ENCODE measurements at regions not wholly inside any gene's neighbourhood (a gene's known extent, or its start where the extent isn't known, plus 50 kb on each side); places are given as distances from the start of the nearest gene placed in this dataset.
"Not testable (repeated sequence)": the region's sequence is repeated elsewhere in the genome, so short reads cannot be mapped to it uniquely, and the experiment has no call there.

GRCh38 chr22:22977479-22978200 lies 90.0 kb downstream of the IGLL5 start:
- no peak for DNase-seq

DNA sequence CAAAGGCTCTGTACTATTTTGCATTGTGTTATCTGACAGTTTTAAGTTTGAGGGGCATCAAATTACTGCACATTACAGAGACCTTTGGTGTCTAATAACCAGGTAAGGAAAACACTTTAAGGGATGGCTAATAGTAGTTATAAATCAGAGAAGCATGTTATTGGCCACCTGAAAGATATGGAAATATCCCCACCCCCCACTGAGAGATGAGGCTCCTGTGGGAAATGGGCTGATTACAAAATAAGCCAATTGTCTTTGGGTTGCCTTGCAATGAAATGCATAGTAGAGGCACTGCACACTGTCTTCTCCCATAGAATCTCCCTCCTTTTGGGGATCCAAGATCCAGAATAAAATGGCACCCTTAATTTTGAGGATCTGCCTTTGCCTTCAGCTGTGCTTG lies 91.0 kb downstream of the IGLL5 start:
- DNase-seq: no peak

GRCh38 chr22:22979121-22979724 lies 91.1 kb upstream of the GNAZ start:
- no peak for DNase-seq

GRCh38 chr22:22979954-22980353 lies 90.4 kb upstream of the GNAZ start:
- DNase-seq: no peak

DNA sequence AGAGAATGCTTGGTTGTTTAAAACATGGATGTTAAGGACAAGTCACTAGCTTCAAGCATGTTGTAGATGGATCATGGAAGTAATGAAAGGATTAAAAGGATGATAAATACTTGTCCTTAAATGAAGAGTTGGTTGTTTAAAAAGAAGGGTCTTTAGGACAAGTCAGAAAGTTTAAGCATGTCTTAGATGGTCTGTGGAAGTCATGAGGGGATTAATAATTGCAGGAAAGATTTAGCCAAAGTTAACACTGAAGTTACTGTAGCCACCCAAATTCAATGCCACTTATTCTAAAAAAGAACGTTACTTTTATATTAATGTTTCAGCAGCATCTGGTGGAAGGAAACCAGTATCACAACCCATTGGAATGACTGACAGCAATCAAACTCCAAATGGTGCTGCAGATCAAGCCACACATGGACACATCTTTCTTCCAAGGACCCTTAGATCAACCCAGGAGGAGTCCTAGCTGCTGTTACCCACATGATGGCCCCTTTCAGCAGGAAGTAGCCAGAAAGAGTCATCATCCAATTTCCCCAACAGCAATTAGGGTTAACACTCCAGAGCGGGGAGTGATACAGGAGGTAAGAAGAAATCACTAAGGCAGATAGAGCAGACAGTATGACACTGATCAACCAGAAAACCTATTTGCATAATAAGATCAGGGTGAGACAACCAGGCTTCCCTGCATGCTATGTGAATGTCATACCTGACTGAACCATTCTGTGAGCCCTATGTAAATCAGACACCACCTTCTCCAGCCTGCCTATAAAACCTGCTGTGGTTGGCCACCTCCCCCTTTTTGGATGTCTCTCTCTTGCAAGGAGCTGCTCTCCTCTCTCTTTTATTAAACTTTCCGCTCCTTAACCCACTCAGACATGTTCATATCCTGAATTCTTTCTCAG lies 88.4 kb upstream of the GNAZ start:
- DNase-seq: no peak

- no peak for DNase-seq
These were observed 87.7 kb upstream of the GNAZ start for GRCh38 chr22:22982616-22983015.

- no peak for DNase-seq
These were observed 87.2 kb upstream of the GNAZ start for GRCh38 chr22:22983123-22983522.

GRCh38 chr22:22983816-22984215 lies 86.5 kb upstream of the GNAZ start:
- DNase-seq: no peak

DNA sequence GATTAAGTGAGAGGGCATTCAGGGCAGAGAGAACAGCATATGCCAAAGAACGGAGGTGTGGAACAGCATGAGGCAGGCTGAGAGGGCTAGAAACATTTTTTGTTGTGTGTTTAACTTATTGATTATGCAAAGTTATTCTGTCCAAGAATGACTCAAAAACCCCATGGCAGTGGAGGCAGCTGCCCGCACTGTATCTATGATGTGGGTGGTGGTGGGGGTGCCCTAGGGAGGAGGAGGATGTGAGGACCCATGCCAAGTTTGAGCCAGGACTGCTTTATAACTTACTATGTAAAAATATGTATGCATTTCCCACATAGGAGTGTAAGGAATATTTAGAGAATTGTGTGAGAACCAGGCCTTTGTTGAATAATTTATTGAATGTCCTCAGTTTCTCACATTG lies 85.4 kb upstream of the GNAZ start:
- no peak for DNase-seq

DNA sequence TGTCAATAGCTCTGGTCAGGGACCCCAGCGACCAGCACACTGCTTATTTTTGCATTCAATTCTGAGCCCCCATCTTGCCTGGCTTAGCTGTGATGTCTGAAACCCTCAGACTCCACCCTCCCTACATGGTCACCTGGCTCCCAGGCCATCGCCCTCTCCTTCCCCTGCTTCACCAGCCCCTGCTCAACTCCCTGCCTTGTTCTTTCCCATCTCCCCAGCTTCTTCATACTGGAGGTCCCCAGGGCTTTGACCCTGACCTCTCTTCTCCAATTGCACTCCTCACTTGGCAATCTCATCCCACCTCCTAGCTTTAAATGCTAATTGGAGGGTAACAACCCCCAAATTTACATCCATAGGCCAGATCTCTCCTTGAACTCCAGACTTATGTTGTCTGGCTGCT lies 84.3 kb upstream of the GNAZ start:
- DNase-seq: no peak

DNA sequence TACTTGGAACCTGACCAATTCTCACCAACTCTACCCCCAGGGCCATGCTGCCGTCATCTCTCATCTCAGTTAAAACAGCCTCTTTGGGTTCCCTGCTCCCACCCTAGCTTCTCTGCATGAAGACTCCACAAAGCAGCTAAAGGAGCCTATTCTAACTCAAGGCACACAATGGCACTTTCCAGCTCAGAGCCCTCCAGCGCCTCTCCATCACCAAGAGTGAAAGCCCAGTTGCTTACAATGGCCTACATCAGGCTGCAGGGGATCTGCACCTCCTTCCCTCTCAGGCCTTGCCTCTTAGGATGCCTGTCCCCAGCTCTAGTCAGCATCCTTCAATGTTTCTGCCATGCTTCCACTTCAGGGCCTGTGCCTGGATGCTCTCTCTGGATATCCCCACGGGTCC lies 83.7 kb upstream of the GNAZ start:
- DNase-seq: no peak

DNA sequence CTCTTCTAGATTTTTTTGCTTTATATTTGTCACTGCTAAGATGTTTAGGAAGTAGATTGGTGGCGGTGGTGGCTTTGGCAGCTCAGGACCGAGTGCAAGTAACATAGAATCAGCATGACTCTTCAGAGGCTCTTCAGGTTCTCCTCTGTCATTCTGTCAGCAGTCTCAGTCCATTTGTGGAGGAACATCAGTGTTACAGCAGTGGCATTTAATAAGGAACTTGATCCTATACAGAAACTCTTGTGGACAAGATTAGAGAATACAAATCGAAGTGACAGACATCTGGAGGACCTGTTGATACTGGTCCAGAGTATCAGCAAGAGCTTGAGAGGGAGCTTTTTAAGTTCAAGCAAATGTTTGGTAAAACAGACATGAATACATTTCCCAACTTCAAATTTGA lies 82.2 kb upstream of the GNAZ start:
- no peak for DNase-seq

DNA sequence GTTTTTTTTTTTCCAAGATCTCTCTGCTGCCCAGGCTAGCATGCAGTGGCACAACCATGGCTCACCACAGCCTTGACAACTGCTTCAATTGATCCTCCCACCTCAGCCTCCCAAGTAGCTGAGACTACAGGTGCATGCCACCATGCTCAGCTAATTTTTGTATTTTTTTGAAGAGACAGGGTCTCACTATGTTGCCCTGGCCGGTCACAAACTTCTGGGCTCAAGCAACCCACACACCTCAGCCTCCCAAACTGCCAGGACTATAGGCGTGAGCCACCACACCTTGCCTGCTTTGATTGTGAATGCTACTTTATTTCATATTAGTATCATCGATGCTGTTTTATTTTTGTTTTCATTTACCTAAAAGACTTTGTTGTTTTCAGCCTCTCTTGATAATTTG lies 81.5 kb upstream of the GNAZ start:
- no peak for DNase-seq

GRCh38 chr22:22989856-22990255 lies 80.5 kb upstream of the GNAZ start:
- no peak for DNase-seq

DNA sequence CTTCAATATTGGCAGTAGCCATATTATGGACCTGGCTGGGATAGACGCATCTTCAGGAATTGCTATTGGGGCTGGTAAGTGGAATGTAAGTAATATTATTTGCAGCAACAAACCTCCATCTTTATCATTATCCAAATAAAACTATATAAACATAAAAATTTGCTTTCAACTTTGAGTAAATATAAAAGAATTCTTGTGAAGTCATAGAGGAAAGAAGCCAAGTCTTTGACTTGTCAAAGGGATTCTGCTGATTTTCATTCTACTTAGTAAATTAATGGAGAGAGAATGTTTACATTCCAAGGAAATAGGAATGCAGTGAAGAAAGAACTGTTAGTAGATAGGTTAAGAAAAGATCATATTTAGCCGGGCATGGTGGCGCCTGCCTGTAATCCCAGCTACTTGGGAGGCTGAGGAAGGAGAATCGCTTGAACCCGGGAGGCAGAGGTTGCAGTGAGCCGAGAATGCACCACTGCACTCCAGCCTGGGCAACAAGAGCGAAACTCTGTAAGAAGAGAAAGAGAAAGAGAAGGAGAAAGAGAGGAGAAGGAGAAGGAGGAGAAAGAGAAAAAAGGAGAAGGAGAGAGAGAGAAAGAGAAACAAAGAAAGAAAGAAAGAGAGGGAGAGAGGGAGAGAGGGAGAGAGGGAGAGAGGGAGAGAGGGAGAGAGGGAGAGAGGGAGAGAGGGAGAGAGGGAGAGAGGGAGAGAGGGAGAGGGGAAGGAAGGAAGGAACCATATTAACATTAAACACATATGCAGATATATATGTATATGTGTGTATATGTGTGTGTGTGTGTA lies 79.4 kb upstream of the GNAZ start:
- not testable (repeated sequence) for DNase-seq

DNA sequence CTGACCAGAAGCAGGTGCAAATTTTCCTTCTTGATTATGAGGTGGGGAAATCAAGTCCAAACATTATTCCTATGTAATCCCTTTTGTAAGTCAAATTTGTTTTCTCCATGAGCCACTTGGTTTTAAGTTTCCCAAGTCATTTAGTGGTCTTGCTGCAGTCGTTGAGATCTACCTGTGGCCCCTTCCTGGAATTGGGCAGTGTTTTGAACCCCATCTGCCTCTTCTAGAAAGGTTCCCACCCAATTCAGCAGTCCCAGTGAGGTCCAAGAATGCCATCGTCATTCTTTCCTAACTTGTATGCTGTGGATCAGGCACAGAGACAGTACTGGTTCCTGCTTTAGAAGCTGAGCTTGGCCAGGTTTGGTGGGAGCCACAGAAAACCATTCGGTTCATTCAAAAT lies 77.8 kb upstream of the GNAZ start:
- no peak for DNase-seq

- no peak for DNase-seq
These were observed 77.1 kb upstream of the GNAZ start for GRCh38 chr22:22993184-22993583.

GRCh38 chr22:22995166-22995565 lies 75.2 kb upstream of the GNAZ start:
- DNase-seq: no peak

- no peak for DNase-seq
These were observed 73.6 kb upstream of the GNAZ start for GRCh38 chr22:22996511-22997261.

- no peak for DNase-seq
These were observed 72.9 kb upstream of the GNAZ start for GRCh38 chr22:22997262-22997898.

- no peak for DNase-seq
These were observed 72.3 kb upstream of the GNAZ start for GRCh38 chr22:22997988-22998387.

DNA sequence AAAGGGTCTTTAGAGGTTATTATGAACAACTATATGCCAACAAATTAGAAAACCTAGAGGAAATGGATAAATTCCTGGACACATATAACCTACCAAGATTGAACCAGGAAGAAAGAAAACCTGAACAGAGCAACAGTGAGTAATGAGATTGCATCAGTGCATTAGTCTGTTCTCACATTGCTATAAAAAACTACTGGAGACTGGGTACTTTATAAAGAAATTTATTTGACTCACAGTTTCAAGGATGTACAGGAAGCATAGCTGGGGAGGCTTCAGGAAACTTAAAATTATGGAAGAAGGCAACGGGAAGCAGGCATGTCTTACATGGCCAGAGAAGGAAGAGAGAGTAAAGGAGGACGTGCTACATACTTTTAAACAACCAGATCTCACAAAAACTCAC lies 70.8 kb upstream of the GNAZ start:
- DNase-seq: no peak

Measured in CD4-positive, alpha-beta T cell treated with Interleukin-17A for 1 hour (primary cell).